ENCODE measurements at regions not wholly inside any gene's neighbourhood (a gene's known extent, or its start where the extent isn't known, plus 50 kb on each side); places are given as distances from the start of the nearest gene placed in this dataset.

- TF ChIP-seq, protein P1, sequence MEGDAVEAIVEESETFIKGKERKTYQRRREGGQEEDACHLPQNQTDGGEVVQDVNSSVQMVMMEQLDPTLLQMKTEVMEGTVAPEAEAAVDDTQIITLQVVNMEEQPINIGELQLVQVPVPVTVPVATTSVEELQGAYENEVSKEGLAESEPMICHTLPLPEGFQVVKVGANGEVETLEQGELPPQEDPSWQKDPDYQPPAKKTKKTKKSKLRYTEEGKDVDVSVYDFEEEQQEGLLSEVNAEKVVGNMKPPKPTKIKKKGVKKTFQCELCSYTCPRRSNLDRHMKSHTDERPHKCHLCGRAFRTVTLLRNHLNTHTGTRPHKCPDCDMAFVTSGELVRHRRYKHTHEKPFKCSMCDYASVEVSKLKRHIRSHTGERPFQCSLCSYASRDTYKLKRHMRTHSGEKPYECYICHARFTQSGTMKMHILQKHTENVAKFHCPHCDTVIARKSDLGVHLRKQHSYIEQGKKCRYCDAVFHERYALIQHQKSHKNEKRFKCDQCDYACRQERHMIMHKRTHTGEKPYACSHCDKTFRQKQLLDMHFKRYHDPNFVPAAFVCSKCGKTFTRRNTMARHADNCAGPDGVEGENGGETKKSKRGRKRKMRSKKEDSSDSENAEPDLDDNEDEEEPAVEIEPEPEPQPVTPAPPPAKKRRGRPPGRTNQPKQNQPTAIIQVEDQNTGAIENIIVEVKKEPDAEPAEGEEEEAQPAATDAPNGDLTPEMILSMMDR (IDR thresholded peaks at IDR 0.05): no peak
- TF ChIP-seq POLR2AphosphoS5 (IDR thresholded peaks at IDR 0.05) (no peak), POLR2A (IDR thresholded peaks at IDR 0.05) (no peak)
These were observed 664.4 kb downstream of the LMO4 start for GRCh38 chr1:87993051-87993450.
